ENCODE measurements at regions not wholly inside any gene's neighbourhood (a gene's known extent, or its start where the extent isn't known, plus 50 kb on each side); places are given as distances from the start of the nearest gene placed in this dataset.
"Not testable (repeated sequence)": the region's sequence is repeated elsewhere in the genome, so short reads cannot be mapped to it uniquely, and the experiment has no call there.

GRCh38 chr13:43968943-43969690 lies 89.4 kb downstream of the LACC1 start:
- TF ChIP-seq CTCF (conservative IDR thresholded peaks at IDR 0.05; ENCODE audit: low read depth in 2 of 2); STAT1 (IDR thresholded peaks at IDR 0.05; ENCODE audit: unreplicated experiment); POLR2AphosphoS5 (IDR thresholded peaks at IDR 0.05; ENCODE audit: low read depth); EZH2 (IDR thresholded peaks at IDR 0.05; ENCODE audit: low read depth, unreplicated experiment); EZH2phosphoT487 (IDR thresholded peaks at IDR 0.05; ENCODE audit: unreplicated experiment); REST (IDR thresholded peaks at IDR 0.05; ENCODE audit: unreplicated experiment); JUNB (IDR thresholded peaks at IDR 0.05; ENCODE audit: unreplicated experiment); CREB1 (CRISPR knock-in tag; IDR thresholded peaks at IDR 0.05; ENCODE audit: low read depth): not testable (repeated sequence)
